Transverse colon (tissue), 3 donors: ENCODE measurements at regions not wholly inside any gene's neighbourhood (a gene's known extent, or its start where the extent isn't known, plus 50 kb on each side); places are given as distances from the start of the nearest gene placed in this dataset.

Source experiments
- CTCF ChIP-seq, 5 experiments: fragments of 200-600 bp in 3 of 5; fragments of 450-650 bp in 2 of 5; sonication (generic) in 3 of 5; IDR thresholded peaks; 1 replicate in 2 of 5; 2 replicates in 3 of 5; pipeline ENCODE4 v1.5.1; 2016 to 2017; ENCODE audit warnings: antibody characterized with exemption in 5 of 5, inconsistent platforms in 3 of 5, mild to moderate bottlenecking in 2 of 5, moderate library complexity in 1 of 5
- EP300 ChIP-seq: sonication (generic); formaldehyde crosslinking; IDR thresholded peaks from one replicate; pipeline ENCODE4 v1.6.1; 2017; ENCODE audit warnings: antibody characterized with exemption, low read depth
- POLR2A ChIP-seq: fragments of 450-650 bp; IDR thresholded peaks from one replicate; pipeline ENCODE4 v1.6.1; 2016; ENCODE audit warnings: antibody characterized with exemption, mild to moderate bottlenecking, moderate library complexity

GRCh38 chr7:81399471-81399870, 370.4 kb downstream of the HGF start:
- TF ChIP-seq CTCF (IDR thresholded peaks at IDR 0.05) (no peak), EP300 (no peak), POLR2A (no peak)
